Mucosa of gallbladder (tissue), 1 donor: ENCODE measurements at regions not wholly inside any gene's neighbourhood (a gene's known extent, or its start where the extent isn't known, plus 50 kb on each side); places are given as distances from the start of the nearest gene placed in this dataset.

Experiments used
- DNase-seq: peaks from one replicate; pipeline ENCODE4 v3.0.0-alpha.2; 2020; ENCODE audit warnings: low spot score
- donor health status: DM: no; HTN: no; CAD: no.

DNA sequence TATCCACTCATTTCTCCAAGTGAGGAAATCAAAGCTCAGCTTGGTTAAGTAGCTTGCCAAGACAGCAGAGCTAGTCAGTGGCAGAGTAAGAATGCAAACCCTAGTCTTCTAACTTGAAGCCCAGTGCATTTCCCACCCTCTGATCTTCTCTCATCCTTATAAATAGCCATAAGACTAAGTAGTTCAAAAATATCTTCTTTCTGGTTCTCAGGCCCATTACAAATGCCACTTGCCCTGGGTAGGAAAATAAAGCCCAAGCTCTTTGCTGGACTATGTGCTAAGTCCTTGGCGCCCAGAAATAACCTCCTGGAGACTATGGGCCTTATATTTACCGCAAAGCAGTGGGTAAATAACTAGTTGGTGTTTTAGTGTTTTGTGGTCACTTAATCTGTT lies 505.8 kb downstream of the PLPP3 start:
- no peak for DNase-seq

DNA sequence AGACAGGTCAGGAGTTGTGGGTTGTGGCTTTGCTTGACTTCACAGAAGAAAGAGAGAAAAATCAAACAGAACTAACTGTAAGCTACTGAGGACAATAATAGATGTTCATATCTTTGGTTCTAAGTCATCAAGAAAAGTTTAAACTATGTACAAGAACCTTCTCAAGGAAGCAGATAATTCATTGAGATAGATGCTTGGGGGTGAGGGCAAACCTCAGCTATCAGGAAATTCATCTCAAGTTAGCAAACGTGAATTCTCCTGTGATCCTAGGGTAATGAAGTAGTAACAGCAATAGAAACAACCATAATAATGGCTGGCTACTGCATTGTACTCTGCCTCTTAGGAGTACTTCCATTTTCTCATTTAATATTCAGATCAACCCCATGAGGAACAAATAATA lies 506.2 kb downstream of the PLPP3 start:
- DNase-seq = no peak

DNA sequence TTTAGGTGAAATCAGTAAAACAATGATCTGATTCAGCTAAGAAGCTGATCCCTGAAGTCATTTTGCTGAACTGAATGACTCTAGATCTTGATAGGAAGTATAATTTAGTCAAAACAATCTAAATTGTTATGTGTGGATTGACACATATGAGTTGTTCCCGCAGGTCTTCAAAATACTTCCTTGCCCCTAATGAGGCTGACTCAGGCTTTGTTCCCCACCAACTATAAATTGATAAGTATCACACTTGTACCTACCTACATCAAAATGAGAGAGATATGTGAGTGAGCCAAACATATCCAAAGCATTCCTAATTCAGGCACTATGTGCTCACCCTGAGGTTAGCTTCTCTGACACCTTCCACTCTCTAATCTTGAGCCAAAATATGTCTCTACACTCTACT lies 507.1 kb downstream of the PLPP3 start:
- DNase-seq = no peak

DNA sequence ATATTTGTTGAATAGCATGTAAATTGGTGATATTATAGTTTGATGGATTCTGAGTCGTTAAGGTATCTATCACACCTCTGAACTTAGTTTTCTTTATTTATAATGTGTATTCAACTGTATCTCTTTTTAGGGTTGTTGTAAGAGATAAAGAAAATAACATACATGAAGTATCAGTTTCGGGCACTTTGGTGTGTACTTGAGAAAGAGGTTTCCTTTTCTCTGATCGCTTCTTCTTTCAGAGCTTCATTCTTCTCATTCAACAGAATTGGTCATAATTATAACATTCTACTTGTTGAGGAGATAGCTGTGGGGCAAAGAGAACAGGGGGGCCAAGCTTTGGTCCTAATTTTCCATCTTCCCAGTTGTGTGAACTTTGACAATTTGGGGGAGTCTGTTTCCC lies 508.0 kb downstream of the PLPP3 start:
- DNase-seq = no peak

DNA sequence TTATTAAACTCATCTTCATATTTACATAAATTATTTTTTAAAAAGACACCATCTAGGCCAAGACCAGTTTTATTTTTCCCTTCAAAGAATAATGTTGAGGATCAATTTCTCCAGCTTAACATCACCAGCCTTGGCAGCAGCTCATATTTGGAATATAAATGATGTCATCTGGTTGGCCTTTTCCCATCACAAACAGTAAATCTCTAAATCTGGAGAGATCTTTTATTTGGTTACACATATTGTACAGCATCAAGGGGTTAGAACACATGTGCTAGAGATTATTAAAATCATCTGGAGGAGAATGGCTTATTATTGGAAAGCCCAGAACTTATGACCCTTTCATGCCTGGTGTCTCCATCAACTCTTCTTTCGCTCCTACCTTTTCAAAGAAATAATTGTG lies 508.8 kb downstream of the PLPP3 start:
- DNase-seq = no peak

DNA sequence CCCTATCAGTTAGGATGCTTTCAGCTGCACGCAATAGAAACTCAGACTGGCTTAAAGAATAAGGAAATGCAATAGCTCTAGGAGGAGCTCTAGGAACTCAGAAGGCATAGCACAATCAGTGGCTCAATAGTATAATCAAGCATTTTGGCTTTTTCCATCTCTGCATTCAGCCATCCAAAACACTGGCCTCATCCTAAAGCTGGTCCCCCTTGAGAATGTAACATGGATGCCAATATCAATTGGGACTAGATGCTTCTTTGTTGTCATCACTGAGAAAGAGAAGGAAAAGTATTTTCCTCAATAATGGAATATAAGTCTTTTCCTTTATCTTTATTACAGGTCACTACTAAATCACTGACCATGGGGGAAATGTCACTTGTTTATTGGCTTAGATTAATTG lies 509.5 kb downstream of the PLPP3 start:
- no peak for DNase-seq

DNA sequence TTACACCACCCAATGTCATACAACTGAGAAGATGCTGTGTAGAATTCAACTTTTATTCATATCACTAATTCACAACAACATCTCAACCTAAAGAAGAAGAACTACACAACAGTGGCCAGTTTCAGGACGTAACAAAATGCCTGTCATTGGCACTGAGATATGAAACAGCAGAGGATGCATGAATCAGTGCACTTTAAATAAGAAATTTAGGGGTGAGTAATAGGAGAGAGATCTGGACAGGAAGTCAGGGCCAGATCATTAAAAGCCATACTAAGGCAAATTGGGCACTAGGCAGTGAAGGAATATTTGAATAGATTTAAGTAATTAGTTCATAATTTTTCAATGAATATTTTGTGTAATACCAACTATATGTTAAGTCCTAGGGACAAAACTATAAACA lies 510.5 kb downstream of the PLPP3 start:
- no peak for DNase-seq

DNA sequence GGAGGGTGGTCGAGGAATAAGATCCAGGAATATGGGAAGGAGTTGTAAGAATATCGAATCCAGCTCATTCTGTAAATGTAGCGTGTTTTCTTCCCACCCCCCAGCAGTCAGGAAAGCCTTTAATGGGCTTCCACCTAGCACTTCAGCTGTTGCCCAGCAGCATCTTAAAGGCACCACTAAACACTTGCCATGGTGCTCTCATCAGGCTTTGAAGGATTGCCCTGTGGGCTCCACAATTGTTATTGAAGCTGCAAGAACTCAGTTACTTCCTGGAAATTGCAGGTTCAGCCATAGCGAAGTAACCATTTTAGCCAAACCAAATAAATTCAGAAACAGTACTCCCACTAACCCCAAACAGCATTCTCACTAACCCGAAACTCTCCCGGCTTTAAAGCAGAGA lies 511.2 kb downstream of the PLPP3 start:
- no peak for DNase-seq

DNA sequence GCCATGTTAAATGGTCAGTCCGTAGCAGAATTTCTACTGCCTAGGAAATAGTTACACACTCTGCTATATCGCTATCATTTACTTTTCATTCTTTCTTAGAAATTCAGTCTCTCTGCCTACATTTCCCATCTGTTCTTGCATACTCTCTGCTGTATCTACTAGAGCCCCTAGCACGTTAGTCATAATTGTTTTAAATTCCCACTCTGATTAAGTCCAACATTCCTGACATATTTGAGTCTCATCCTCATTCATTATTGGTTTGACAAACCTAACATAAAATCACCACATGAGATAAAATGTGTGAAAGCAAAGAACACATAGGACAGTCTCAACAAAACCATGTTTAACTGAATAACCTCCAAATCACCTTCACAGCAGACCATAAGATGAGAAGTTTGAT lies 513.6 kb downstream of the PLPP3 start:
- no peak for DNase-seq

DNA sequence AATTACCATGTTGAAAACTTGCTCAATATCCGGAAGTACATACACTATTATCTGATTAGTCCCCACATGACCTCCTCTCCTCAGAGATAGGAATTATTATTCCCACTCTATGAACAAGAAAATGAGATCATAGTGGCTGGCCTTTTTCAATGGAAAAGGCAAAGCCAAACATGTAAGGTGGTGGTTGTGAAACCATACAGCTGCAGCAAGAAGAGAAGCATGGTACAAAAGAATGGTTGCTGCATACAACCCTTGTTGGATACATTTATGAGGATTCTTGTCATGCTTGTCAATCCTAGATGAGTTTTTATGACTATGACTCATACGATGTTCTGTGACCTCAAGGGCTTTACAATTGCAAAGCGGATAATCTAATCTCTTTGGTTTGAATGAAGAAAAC lies 514.7 kb downstream of the PLPP3 start:
- DNase-seq = no peak

DNA sequence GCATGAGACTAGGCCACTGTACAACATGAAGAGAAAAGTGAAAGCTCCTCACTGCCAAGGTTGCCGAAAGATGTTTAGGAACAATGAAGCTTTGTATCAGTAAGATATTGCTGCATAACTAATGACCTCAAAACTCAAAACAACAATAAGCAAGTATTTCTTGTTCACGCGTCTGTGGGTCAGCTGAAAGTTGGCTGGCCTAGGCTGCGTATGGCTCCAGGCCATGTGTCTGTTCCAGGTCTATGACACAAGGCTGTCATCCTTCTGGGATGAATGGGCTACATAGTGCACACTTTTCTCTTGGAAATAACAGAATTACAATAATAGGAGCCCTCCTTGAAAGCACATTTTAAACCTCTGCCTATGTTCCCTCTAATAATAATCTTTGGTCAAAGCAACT lies 515.9 kb downstream of the PLPP3 start:
- DNase-seq = no peak

DNA sequence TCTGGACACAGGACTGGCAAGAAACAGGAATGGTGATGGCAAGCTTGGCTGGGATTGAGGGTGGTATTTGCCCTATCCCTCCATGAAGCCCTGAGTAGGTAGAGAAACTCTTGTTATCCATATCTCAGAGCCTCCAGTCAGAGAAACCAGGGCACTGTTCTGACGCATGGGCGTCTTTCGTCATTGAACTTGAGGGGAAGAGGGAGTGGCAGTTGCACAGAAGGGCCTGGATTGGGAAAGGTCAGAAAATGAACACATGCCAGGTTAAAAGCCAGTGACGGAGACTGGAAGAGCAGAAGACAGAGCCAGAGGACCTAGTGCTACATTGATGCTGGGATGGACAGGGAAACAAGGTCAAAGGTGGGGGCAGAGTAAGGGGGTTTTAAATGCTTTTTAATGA lies 516.7 kb downstream of the PLPP3 start:
- DNase-seq = no peak

DNA sequence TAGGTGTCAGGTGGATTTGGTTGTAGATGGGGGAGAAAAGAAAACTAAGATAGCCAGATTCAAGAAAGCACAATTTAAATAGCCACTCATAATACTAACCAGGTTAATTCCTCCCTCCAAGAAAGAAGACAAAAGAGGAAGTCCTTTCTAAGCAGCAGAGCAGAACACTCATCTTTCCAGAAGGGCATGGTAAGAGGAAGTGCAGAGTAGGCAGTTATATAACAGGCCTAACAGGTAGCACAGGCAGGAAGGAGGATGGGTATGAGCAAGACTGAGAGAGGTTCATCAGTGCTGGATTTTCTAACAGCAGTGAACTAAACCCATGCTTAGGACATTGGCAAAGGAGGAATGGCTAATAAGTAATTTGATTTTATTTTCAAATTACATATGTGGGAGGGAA lies 517.5 kb downstream of the PLPP3 start:
- no peak for DNase-seq

DNA sequence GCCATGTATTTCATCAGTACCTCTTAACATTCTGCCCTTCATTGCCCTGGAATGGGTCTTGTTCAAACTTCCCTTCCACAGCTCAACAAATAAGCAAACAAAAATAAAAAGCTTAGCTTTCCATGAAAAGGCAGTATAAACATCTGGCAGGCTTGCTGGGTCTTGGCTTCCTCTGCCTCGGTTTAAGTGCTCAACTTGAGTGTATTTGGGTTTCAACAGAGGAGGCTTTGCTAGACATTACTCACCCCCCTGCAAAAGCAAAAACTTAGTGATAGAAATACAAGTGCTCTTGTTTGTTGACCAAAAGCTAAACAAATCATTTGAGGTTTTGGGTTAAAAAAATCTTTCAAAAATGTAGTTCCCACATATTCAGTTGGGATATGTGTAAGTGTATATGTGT lies 518.5 kb downstream of the PLPP3 start:
- DNase-seq = no peak

DNA sequence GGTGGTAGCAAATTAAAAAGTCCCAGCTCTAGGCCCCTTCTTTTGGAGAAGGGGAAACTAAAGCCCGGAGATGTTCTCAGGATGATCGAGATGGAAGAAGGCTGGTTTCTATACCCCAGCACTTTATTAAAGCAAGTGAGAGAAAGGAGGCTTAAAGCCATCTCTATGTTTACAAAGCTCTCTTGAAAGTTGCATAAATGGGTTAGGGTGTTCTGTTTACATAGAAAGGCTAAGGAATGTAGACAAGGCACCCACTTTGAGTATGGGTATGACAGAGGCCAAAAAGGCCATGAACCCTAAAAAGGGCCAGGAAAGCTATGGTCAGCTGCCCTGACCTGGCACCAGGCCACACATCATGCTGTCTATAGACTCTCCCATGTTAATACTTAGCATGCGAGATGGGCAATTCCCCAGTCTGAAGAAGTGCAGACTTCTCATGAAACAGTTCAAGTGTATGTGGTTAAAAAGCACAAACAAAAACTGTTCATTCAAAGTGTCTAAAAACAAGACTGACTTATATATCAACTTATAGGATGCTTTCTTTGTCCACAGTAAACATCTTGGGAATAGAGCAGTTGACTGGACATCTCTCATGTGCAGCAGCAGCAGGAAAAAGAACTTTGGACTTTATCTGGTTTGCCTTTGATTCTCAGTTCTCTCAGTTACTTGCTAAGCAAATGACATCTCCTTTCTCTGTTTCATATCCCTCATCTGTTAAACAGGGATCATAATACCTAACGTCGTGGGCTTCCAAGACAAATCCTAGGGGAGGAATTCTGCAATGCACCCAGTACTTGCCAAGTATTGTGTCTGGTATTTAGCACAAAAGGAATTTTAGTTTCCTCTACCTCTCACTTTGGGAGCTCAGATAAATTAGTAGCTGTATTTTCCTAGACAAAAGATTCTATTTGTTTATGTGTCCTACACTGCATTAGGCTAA lies 521.6 kb downstream of the PLPP3 start:
- DNase-seq = no peak

DNA sequence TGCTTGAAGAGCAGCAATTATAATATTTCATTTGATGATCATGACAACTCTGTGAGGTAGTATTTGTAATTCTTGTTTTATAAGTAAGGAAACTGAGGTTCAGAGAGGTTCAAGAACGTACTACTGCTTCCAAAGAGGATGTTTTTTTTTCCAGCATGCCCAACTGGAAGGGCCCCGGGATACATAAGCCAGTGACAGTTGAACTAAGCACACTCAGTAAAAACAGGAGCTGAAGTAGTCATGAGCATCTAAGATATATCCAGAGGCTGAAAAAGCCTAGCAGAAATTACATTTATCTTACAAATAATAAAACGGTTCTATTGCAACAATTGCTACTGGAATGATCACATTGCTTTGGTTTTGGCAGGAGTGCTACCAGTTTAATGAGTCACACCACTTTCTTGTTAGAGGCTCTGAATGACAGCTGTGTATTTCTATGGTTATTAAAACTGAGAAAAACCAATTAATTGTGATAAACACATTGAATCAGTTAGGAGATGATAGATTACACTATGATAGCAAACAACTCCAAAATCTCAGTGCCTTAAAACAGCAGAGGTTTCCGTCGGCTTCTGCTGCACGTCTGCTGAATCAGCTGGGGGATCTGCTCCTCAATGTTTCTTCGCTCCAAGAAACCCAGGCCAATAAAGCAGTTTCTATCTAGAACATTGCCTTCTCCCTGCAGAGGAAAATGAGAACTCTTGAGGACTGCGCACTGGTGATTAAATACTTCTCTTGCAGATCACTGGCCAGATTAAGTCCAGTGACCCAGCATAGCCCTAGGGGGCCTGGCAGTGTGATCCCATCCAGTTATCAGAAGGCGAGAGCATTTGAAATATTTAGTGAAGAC lies 522.7 kb downstream of the PLPP3 start:
- no peak for DNase-seq

DNA sequence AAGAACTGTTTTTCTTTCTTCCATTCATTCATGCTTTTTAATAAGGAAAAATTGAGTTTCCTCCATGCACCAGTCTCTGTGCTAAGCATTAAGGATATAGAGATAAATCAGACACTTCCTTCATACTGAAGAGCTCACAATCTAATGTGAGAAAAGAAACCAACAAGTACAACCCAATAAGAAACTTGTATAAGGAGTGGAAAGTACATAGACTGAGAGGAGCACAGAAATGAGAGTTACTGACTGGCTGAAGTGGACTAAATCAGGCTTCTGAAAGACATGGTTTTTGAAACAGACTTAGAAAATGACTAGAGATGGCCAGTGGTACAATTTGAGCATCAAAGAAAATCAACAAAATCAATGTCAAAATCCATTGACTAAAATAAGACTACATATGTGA lies 524.4 kb downstream of the PLPP3 start:
- no peak for DNase-seq

DNA sequence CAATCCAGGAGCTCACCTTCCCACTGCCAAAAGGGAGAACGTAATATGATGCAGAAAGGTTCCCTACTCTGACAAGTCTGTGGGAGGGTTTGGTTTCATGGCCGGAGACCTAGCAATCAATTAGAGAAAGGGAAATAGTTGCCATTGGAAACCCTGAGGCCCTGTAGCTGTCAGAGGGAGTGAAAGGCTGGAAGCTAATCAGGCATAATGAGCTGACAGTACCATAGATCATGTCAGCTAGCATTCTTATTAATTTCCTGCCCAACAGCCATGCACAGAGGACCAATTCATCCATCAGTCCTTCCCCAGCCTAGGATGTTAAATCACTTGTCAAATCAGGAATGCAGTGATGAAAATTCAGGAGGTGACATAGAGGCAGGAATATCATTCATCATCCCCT lies 527.3 kb downstream of the PLPP3 start:
- DNase-seq = no peak

DNA sequence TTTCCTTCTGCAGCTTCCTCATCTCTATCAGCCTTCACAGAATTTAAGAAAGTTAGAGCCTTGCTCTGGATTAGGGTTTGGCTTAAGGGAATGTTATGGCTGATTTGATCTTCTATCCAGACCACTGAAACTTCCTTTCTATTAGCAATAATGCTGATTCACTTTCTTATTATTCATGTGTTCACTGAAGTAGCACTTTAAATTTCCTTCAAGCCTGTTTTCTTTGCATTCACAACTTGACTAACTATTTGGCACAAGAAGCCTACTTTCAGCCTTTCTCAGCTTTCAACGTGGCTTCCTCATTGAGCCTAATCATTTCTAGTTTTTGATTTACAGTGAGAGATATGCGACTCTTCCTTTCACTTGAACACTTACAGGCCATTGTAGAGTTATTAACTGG lies 528.5 kb downstream of the PLPP3 start:
- DNase-seq = no peak

DNA sequence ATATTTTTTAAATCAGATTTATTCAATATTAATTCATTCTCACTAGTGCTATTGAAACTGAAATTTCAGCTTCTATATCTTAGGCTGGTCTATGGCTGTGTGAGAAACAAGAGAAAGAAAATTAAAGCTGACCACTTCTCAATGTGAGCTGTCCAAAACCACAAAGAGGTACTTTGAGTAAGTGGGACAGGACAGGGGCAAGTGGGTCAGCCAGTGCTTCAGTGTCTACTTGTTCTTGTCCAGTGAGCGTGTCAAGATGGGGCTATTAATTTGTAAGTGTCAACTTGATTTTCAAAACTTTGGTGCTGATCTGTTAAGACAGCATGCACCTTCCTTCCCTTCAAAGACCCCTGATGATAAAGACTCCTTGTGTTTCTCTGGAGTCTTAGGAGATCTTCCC lies 533.9 kb downstream of the PLPP3 start:
- DNase-seq = no peak

DNA sequence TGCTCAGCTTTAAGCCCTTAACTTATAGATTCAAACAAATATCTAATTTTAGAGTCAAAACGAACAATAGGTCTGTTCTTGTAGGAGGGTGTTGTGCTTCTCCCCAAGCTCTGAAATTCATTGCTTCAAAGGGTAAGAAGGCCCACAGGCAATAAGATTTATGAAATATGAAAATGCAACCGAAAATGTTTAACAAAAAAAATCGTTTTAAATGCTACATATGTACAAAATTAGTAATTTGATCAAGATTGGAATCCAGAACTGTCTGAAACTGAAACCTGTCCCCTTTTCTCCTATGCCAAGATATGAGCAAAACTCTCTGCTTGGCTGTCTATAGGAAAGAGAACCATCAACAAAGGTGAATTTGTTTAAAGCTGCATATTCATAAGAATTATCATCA lies 534.3 kb downstream of the PLPP3 start:
- no peak for DNase-seq

DNA sequence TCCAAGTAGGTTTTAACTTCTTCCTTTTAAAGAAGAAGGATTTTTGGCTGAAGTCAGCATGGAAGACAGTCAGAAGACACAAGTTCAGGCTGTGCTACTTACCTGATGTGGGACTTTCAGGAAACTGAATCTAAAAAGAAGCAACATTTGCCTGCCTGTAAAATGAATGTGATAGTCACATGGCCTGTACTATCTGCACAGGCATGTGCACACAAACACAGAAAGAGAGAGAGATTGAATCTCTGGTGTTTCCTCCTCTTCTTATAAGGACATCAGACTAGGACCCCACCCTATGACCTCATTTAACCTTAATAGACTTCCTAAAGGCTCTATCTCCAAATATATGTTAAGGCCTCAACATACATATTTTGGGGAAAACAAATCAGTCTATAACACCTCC lies 542.9 kb downstream of the PLPP3 start:
- no peak for DNase-seq

DNA sequence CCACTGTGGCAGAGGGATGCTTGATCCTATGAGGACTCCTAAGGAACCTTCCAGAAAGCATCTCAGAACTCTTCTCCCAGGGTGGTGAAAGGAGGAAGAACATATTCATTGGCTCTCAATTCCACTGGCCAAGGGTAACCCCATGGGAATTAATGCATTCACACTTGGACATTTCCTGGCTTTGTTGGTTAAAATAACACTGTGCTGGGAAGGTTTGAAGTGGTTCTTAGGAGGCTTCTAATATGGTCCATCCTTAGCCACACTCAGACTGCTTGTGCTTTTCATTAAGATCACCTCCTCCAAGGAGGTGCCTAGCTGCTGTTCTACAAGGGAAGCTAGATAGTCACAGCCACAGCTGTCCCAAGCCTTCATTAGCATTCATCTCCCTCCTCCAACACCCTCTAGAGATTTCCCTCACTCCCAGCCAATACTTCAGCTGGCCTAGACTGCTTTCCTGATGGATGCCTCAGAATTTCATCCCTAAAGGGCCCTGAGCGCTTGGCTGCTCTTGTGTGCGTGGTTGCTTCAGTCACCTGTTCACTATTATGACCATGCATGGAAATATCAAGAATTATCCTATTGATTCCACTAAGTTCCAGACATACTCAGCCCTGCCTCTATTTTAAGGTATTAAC lies 544.4 kb downstream of the PLPP3 start:
- no peak for DNase-seq
